ENCODE measurements at regions not wholly inside any gene's neighbourhood (a gene's known extent, or its start where the extent isn't known, plus 50 kb on each side); places are given as distances from the start of the nearest gene placed in this dataset.
A peak's percentile ranks its signal among the peaks of the same experiment; 100 is the strongest.

- DNase-seq, result no peak
These were observed 62.0 kb upstream of the AMZ2 start for GRCh38 chr17:68185820-68186219.

DNA sequence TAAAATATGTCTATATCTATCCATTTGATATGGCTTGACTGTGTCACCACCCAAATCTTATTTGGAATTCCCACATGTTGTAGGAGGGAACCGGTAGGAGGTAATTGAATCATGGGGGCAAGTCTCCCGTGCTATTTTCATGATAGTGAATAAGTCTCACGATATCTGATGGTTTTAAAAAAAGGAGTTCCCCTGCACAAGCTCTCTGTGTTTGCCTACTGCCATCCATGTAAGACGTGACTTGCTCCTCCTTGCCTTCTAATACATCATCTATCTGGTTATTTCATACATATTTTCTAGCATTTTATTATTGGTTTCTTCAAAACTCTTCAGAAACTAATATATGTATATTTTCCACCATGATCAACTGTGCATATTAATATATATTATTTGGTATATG, 57.3 kb upstream of the AMZ2 start:
- DNase-seq, result no peak

DNA sequence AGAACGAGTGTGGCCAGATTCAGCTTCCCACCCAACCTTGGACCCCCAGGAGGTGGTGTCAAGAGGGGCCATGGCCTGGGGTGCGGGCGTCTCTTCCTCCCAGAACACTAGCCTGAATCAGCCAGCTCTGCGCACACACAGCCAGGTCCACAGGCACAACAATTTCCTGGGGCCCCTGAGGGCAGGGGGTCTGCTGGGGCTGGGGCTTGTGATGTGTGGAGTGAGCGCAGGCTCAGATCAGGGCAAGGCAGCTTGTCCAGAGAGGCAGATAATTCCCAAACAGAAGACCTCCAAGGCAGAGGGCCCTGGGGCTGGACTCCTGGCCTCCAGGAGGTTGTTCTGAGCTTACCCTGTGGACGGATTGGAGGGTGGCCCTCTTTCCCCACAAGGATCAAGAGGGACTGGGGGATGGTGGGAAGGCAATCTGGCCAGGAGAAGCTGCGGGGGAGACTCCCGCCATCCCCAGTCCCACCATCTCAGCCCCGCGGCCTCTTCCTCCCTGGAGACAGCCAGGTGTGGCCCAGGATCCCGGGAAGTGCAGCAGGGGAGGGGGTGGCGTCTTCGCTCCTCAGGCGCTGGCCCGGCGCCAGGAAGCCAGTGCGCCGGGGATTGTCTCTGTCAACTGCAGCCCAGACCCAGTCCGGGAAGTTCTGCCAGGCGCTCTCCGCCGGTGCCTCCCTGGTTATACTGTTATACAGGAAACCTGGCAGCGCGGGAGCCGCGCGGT, 52.0 kb upstream of the AMZ2 start:
- peak in 1 of 2 experiments; percentile 44 for DNase-seq

DNA sequence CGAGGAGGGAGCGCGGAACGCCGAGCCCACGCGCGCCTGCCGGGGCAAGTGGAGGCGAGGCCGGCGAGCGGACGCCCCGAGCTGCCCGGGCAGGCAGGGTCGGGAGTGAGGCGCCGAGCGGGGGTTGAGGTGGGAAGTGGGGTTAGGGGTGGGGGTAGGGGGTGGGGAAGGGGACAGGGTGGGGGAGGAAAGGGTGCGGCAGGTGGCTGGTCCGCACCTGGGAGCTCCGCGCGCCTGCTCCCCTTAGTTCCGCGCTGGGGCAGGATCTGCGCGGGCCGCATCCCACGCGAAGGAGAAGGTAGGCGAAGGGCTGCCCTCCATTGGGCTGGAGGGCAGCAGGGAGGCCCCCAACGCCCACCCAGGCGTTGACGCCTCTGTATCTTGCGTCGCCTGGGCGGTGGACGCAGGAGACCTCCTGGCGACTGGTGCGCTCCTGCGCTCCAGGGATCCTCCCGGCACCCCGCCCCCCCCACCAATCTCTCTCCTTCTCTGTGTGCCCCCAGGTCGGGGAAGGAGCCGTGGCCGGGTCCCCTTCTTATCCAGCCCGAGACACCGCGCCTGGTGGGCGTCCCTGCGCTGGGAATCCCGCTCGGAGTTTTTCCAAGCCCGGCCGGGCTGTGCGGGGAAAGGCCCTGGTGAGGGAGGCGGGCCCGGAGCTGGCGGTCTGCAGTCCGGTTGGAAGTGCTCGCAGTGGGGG, 51.3 kb upstream of the AMZ2 start:
- peak in 1 of 2 experiments; percentile 40 for DNase-seq

DNA sequence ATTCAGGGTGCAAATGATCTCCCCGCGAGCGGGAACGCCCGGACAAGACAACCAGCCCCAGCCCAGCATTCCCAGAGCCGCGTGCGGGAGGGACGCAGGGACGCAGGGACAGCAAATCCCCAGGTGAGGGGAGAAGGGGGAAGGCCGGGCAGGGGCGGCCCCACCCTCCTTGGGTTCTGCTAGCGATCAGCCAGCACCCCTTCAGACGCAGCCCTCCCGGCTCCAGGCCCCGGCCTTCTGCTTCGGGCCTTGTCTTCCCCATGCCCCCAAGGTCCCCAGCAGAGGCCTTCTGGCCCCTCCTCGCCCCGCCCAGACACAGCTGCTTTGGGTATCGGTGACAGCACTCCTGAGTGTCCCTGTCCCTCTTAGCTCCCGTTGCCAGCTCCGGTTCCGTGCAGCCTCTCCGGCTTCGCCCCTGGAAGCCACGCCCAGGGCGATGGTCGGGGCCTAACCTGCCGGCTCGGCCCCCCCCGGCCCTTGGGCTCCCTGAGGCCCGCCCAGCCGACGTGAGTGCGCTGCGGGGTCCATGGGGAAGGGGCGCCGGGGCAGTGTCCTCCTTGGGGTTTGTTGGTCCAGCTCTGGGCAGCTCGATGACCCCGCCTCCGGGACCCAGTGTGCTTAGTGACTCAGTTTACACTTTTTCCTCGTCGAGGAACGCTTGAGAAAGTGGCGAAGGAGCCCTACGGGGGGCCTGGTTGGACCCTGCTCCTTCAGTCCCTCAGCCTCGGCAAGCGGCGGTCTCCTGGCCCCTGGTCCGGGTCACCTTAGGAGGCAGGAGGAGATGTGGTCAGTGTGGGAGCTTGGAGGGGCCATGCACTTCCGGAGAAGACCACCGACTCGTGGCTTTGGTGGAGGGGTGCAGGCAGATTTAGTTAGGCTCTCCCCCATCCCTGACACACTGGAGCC, 50.5 kb upstream of the AMZ2 start:
- peak; percentile 62 to 68 for DNase-seq

GRCh38 chr17:68197997-68198930, 49.6 kb upstream of the AMZ2 start:
- peak; percentile 46 to 54 for DNase-seq
